Activated CD4-positive, alpha-beta T cell treated with anti-CD3 and anti-CD28 coated beads for 48 hours (primary cell): ENCODE measurements at regions not wholly inside any gene's neighbourhood (a gene's known extent, or its start where the extent isn't known, plus 50 kb on each side); places are given as distances from the start of the nearest gene placed in this dataset.

Source experiments
- DNase-seq: peaks from one replicate; pipeline ENCODE4 v3.0.0-alpha.2; 2020

- DNase-seq, result no peak
These were observed 133.4 kb downstream of the OLFM1 start for GRCh38 chr9:135220601-135221575.

GRCh38 chr9:135221576-135221950, 134.1 kb downstream of the OLFM1 start:
- no peak for DNase-seq

DNA sequence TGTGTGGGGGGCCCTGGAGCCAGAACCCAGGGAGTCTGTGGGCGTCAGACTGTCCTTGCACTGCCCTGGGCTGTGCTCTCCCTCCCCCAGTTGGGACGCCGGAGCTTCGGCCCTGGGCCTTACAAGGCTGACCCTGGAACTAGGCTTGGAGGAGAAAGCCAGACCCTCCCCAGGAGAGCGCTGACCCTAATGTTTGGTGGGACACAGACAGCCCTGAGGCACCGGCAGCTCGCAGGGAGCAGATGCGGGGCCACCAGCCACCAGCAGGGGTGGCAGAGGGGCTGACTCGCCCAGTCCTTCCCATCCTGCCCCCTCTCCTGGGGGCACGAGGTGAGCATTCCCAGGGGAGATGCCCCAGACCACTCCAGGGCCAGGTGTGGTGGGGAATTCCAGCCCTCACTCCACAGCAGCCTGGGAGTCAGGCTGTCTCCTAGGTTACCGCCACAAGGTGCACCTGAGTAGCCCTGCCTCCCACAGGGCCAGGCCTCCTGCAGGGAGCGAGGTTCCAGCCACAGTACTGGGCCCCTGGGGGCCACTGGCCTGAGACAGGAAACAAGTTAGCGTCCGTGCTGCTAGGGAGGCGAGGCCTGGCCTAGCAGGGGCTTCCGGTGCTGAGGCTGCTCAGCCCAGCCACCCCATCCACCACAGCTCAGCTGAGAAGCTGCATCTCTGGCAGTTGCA, 134.6 kb downstream of the OLFM1 start:
- DNase-seq, result no peak

DNA sequence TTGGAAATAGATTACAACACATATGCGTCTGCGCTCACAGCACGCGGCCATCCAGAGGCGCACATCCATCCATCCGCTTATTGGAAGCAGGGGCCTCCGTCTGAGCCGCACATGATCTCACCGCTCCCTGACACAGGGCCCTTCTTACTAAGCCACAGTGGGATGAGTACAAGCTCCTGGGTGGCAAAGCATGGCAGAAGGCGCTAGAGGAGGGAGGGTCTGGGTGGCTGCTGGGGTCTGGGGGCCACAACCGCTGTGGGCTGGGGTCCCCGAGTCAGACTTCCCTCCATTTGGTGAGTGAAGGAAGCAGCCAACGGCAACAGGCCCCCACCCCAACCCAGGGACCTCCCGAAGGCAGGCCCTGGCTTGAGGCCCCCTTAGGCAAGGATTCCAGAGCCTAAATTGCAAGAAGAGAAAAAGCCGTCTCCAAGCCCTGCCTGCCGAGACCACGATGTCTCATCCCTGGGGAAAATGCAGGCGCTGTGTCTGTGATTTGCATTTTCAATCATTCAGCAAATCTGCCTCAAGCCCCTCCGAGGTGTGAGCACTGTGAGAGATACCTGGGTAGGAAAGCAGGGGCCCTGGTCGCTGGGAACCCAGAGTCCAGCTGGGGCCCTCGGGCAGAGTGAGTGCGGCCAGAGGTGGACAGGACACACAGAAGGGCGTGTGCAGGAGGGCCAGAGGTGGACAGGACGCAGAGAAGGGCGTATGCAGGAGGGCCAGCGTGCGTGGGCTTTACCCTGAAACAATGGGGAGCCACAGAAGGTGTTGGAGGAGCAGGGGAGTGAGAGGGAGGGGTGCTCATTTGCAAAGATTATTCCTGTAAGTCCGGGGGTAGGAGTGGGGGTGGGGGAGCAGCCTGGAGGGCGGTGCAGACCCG, 135.7 kb downstream of the OLFM1 start:
- no peak for DNase-seq

- DNase-seq, result no peak
These were observed 136.4 kb downstream of the OLFM1 start for GRCh38 chr9:135223831-135224230.

DNA sequence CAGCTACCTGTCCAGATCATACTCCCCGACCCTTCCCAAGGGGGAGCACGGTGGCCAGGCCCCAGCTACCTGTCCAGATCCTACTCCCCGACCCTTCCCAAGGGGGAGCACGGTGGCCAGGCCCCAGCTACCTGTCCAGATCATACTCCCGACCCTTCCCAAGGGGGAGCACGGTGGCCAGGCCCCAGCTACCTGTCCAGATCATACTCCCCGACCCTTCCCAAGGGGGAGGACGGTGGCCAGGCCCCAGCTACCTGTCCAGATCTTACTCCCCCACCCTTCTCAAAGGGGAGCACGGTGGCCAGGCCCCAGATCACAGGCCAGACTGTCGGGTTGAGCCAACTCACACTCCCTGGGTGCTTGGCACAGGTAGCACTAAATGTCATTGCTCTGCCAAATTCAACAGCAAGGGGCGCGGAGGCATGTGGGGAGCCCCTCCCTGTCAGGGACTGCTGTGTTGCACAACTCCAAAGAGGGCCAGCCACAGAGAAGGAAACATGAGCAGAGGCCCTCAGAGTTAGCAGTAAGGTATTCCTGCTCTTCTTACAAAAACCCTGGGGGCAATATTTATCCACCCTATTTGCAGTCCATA, 136.9 kb downstream of the OLFM1 start:
- DNase-seq, result no peak

GRCh38 chr9:135224921-135225541, 137.6 kb downstream of the OLFM1 start:
- no peak for DNase-seq

GRCh38 chr9:135225619-135226228, 138.3 kb downstream of the OLFM1 start:
- no peak for DNase-seq

- no peak for DNase-seq
These were observed 139.0 kb downstream of the OLFM1 start for GRCh38 chr9:135226369-135227050.

- no peak for DNase-seq
These were observed 140.3 kb downstream of the OLFM1 start for GRCh38 chr9:135227641-135228251.

DNA sequence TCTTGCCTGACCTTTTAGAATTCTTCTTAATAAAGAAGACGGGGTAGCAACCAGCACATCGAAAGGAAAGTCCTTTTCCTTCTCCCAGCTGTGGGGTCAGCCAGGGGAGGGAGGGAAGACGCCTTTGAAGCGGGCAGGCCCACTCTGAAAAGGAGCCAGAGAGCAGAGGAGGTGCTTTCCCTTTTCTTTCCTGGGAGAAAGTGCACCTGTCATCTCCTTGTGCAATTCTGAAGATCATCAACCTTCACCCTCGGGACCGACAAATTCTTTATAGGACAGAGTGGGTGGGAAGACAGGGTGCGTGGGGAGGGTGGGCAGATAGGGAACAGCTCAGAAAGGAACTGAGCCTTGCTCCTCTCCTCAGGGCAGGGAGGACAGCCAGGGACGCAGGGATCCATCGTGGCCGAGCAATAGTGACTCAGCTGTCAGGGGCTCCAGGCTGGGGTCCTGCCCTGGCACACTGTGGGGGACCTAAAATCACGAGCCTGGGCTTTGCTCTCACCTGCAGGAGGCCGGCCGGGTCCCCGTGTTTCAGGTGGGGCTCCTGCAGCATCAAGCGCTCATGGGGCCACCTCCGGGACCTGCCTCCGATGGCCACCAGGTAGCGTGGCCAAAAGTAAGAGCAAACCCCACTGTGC, 141.0 kb downstream of the OLFM1 start:
- no peak for DNase-seq

- DNase-seq, result no peak
These were observed 141.6 kb downstream of the OLFM1 start for GRCh38 chr9:135228983-135229625.

- no peak for DNase-seq
These were observed 142.4 kb downstream of the OLFM1 start for GRCh38 chr9:135229701-135230385.

DNA sequence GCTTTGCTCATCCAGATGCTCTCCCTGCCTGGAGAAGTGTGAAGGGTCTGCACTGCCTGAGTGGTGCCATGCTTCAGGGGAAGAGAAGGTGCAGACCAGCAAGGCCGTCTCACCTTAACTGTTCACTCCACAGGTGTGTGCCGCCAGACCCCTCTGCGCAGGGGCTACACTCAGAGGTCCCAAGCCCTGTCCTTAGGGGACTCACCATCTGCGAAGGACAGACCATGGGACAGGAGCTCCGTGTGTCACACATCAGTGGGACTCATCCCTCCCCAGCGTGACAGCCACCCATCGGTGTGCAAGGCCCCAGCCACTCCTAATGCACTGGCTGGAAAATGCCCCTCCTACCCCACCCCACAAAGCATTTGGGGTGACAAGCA, 142.9 kb downstream of the OLFM1 start:
- DNase-seq, result no peak

DNA sequence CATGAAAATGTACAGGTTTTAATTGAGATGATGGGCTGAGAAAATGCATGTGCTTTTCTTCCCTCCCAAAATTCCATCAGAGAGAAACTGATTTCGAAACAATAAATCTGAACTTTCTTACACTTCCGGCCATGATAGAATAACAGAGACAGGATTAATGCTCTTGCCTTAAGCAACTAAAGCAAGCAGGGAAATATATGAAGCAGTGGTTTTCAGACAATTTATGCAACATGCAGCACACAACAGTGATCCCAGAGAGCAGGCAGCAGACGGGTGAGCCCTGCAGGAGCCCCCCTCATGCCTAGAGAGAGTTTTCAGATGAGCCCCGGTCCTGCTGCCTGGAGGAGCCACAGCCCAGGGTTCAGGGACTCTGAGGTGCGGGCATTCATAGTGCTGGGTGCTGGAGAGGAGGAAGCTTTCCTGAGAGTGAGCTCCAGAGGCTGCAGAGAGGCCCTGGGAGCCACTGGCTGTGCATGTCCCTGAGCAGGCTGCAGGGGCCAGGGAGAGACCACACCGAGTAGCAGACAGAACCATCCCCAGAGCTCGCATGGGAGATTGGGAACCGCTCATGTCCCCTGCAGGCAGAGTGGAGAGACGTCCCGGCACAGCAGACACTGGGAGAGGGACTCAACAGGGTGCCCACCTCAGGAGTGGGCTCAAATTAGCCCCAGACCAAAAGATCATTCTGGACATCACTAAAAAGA, 143.5 kb downstream of the OLFM1 start:
- no peak for DNase-seq

GRCh38 chr9:135239100-135239768, 151.8 kb downstream of the OLFM1 start:
- DNase-seq, result no peak

GRCh38 chr9:135239769-135240141, 152.3 kb downstream of the OLFM1 start:
- DNase-seq, result no peak

DNA sequence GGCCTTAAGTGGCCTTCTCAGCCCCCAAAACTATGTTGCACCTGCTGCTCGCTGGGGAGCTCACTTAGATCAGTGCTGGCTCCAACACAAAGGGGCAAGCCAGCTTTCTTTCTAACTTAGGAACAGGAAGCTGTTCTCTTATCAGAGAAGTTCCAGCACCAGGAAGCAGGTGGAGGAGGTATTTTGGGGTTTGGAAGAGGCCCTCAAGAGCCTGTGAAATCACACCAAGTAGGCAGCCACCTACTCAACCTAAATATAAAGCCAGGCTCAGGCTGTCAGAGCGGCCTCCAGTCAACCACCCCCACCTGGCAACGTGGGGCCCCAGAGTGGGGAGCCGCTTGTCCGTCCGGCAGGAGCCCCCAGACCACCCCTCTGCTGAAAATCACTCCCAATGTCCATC, 152.8 kb downstream of the OLFM1 start:
- no peak for DNase-seq
